GM10266 (cell line): ENCODE measurements at regions not wholly inside any gene's neighbourhood (a gene's known extent, or its start where the extent isn't known, plus 50 kb on each side); places are given as distances from the start of the nearest gene placed in this dataset.

ENCODE experiments used
- DNase-seq: peaks from one replicate; pipeline ENCODE4 v3.0.0; 2012; ENCODE audit errors: extremely low spot score
- TF ChIP-seq, protein P1 (sequence below): IDR thresholded peaks from 2 replicates; pipeline ENCODE4 v1.5.1; 2012; ENCODE audit warnings: mild to moderate bottlenecking, low read depth; ENCODE audit not compliant: control insufficient read depth, insufficient read depth; ENCODE audit errors: missing control alignments

DNA sequence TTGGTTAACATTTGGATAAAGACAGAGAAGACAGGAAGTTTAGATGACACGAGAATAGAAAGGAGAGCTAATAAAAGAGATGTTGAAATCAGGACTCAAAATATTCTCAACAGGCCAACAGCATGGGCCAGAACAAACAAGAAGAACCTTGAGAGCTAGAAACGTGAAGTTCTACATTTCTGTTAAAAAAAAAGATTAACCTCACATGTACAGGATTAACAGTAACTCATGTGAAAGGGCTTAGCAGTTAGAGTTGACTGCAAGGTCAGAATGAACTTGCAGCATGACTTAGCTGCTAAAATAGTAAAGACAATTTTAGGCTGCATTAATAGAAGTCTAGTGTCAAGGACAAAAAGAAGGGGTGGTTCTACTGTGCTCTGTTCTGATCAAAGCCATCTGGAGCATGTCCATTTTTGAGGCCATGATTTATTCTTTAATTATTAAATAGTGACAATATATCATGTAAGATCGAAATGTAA is 331.1 kb upstream of the HSF2 start:
- TF ChIP-seq, protein P1, sequence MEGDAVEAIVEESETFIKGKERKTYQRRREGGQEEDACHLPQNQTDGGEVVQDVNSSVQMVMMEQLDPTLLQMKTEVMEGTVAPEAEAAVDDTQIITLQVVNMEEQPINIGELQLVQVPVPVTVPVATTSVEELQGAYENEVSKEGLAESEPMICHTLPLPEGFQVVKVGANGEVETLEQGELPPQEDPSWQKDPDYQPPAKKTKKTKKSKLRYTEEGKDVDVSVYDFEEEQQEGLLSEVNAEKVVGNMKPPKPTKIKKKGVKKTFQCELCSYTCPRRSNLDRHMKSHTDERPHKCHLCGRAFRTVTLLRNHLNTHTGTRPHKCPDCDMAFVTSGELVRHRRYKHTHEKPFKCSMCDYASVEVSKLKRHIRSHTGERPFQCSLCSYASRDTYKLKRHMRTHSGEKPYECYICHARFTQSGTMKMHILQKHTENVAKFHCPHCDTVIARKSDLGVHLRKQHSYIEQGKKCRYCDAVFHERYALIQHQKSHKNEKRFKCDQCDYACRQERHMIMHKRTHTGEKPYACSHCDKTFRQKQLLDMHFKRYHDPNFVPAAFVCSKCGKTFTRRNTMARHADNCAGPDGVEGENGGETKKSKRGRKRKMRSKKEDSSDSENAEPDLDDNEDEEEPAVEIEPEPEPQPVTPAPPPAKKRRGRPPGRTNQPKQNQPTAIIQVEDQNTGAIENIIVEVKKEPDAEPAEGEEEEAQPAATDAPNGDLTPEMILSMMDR, result no peak
- no peak for DNase-seq

DNA sequence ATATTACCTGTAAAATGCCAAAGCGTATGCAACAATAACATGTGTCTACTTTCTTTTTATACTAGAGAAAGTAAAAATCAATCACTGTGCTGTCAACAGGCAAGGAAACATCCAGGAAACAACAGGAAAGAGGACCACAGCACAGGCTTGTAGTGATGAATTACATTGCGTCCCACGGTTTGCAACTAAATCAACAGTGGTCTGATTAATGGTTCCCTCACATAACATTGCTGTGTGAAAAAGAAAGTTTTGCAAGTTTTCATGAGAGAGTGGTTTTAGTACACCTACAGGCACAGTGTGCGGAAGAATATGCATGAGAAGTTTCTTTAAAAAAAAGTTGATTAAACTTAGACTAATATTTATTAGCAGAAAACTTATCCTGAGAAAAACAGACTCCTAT is 329.5 kb upstream of the HSF2 start:
- TF ChIP-seq, protein P1, result no peak
- no peak for DNase-seq

DNA sequence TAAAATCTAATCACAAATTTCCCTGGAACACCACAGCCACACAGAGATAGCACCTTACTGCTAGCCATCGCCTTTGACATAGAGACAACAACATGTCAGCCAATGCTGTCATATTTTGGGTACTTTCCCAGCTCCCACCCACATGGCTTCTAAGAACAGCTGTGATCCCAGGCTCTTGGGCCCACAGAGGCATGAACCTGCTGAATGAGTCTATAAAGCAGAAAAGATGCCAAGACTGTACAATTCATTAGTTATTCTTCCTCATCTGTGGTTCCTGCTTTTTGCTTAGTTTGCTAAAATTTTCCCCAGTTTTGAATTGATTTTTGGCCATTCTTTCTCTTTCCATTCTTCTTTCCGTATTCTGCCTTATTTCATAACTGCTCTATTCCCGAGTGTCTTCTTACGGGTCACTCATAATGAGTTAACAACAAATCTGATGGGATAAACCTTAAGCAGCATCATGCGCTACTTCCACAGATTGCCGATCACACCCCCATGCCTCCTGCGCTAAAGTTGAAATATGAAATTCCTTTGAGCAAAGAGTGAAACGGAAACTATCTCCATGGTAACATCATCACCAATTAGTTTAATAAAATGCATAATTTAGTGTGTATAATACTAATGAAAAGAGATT is 327.3 kb upstream of the HSF2 start:
- TF ChIP-seq, protein P1, result no peak
- no peak for DNase-seq

DNA sequence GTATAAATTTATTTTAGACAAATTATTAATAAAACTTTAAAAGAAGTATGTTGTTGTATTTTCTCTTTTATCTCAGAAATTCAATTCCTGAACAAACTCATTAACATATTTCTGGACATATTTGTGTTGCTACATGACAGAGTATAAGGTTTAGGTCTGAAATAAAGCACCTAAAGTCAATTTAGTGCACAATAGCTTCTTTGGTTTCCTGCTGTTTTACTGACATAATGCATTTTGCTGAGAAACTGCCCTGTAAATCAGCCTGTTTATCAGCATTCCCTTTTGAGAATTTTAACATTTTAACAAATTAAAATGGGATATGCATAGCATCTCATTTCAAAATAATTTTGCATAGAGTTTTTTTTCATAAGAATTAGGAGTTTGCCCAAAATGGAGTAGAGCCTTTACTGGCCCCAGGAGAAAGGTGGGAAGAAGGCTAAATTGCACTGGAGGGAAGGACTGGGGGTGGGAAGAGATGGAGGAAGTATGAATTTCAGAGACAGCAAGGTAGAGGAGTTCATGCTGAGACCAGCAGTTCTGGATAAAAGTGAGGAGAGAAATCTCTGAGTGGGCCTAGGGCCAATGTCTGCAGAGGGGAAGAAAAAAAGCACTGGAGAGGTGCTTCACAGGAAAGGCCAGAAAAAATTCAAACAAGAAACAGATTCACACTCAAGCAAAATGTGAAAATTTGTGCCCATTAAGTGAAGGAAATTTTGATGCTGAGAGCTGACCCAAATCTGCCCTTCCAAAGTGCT is 324.2 kb upstream of the HSF2 start:
- TF ChIP-seq, protein P1, result no peak
- DNase-seq, result no peak

DNA sequence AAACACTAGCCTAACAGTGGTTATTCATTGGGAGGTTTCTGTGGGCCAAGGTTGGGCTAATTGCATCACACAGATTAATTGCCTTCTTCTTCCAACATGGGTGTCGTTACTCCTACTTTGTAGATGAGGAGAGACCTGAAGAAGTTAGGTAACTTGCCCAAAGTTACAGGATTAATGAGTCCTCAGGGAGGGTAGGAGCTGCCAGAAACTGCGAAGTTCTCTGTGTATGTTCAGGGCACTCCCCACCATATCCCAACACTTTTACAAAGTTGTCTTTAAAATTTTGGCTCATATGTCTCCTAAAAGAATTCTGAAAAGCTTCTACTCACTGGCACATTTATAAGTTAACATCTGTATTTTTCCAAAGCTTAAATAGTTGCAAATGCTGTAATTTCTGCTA is 323.5 kb upstream of the HSF2 start:
- no peak for DNase-seq
- TF ChIP-seq, protein P1, result no peak

DNA sequence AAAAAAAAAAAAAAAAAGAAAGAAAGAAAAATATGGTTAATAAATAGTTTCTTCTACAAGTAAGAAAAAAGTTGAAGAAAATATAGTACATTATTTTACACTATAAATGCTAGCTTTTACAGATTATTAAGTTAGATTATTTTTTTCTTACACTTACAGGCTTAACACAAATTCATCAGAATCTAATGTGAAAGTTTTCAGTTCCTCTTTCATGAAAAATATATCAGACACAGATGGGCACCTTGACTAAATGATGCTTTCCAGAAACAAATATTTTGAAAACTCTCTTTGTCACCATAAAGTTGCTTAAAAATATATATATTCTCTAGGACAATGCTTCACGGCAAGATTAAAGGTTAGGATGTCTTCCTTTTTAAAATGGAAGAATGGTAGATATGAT is 321.8 kb upstream of the HSF2 start:
- TF ChIP-seq, protein P1, result no peak
- DNase-seq, result no peak

DNA sequence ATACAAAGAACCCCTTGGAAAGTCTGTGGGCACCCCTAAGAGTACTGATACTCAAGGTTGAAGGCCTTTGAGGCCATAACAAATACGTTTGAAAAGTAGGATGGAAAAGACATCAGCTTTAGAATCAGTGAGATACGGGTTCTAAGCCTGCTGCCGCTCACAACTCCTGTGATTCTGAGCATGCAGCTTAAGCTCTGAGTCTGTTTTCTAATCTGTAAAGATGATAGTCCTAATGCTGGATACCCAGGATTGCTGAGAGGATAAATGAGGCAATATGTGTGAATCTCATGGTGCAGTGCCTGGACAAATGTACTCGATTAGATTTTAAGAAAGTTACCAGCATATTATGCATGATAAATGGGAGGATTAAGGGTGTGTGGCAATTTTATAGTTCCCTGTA is 321.0 kb upstream of the HSF2 start:
- TF ChIP-seq, protein P1, result no peak
- no peak for DNase-seq
